Common myeloid progenitor, CD34-positive (primary cell): ENCODE measurements at regions not wholly inside any gene's neighbourhood (a gene's known extent, or its start where the extent isn't known, plus 50 kb on each side); places are given as distances from the start of the nearest gene placed in this dataset.

Source experiments
- CTCF ChIA-PET: fragments of 350-600 bp; sonication (Branson Sonifier 250); formaldehyde crosslinking; loops from one replicate; lab custom pipeline; 2021; ENCODE audit warnings: antibody characterized with exemption; lab: Charles Lee
- POLR2A ChIA-PET: fragments of 350-600 bp; sonication (Branson Sonifier 250); formaldehyde crosslinking; loops from one replicate; lab custom pipeline; 2021; ENCODE audit warnings: antibody characterized with exemption; lab: Charles Lee
- DNase-seq, 3 donors: peaks; one replicate each; pipeline versions ENCODE4 v3.0.0 to v3.0.0-alpha.2; 2013
- H3K27ac ChIP-seq, 2 experiments: 1 replicate in 1 of 2; 2 replicates in 1 of 2; pipeline ENCODE4 v1.7.0; 2013; ENCODE audit warnings: inconsistent platforms in 2 of 2, low read length in 2 of 2, mild to moderate bottlenecking in 2 of 2, low read depth in 1 of 2, moderate library complexity in 1 of 2; ENCODE audit not compliant: severe bottlenecking in 2 of 2, insufficient read depth in 1 of 2, poor library complexity in 1 of 2
- H3K27me3 ChIP-seq, 5 experiments: replicated peaks in 2 of 5; 1 replicate in 3 of 5; 2 replicates in 2 of 5; pipeline versions ENCODE4 v1.6.1 to v1.7.0; 2013; ENCODE audit warnings: low read length in 4 of 5, mild to moderate bottlenecking in 2 of 5, moderate library complexity in 2 of 5, inconsistent platforms in 1 of 5; ENCODE audit not compliant: insufficient read depth in 5 of 5, control insufficient read depth in 4 of 5
- H3K36me3 ChIP-seq, 4 experiments: 1 replicate in 2 of 4; 2 replicates in 2 of 4; pipeline versions ENCODE4 v1.6.1 to v1.7.0; 2013; ENCODE audit warnings: low read length in 3 of 4, control low read depth in 1 of 4, mild to moderate bottlenecking in 1 of 4; ENCODE audit not compliant: control insufficient read depth in 4 of 4, insufficient read depth in 4 of 4
- H3K4me1 ChIP-seq, 4 experiments: 1 replicate in 3 of 4; 2 replicates in 1 of 4; pipeline versions ENCODE4 v1.6.1 to v1.7.1; 2013; ENCODE audit warnings: low read length in 3 of 4, mild to moderate bottlenecking in 3 of 4, control low read depth in 1 of 4, inconsistent platforms in 1 of 4, moderate library complexity in 1 of 4; ENCODE audit not compliant: control insufficient read depth in 4 of 4, insufficient read depth in 4 of 4; ENCODE audit errors: control extremely low read depth in 1 of 4
- H3K4me3 ChIP-seq, 7 experiments: 1 replicate in 4 of 7; 2 replicates in 3 of 7; pipeline versions ENCODE4 v1.5.1 to v1.7.0; 2013; ENCODE audit warnings: mild to moderate bottlenecking in 7 of 7, low read length in 6 of 7, moderate library complexity in 6 of 7, inconsistent platforms in 2 of 7, low read depth in 2 of 7, control low read depth in 1 of 7; ENCODE audit not compliant: insufficient read depth in 4 of 7, control insufficient read depth in 1 of 7; ENCODE audit errors: extremely low read depth in 1 of 7
- H3K9me3 ChIP-seq, 5 experiments: 1 replicate in 4 of 5; 2 replicates in 1 of 5; pipeline versions ENCODE4 v1.6.1 to v1.7.1; 2013; ENCODE audit warnings: low read length in 4 of 5, mild to moderate bottlenecking in 2 of 5, inconsistent platforms in 1 of 5, low read depth in 1 of 5, moderate library complexity in 1 of 5; ENCODE audit not compliant: control insufficient read depth in 4 of 5, insufficient read depth in 2 of 5; ENCODE audit errors: control extremely low read depth in 1 of 5
- whole genome bisulfite sequencing: methylation state at CpG from one replicate; pipeline ENCODE4 v1.1.5; 2013; ENCODE audit not compliant: insufficient coverage; 5-methylcytosine and 5-hydroxymethylcytosine counted together

DNA sequence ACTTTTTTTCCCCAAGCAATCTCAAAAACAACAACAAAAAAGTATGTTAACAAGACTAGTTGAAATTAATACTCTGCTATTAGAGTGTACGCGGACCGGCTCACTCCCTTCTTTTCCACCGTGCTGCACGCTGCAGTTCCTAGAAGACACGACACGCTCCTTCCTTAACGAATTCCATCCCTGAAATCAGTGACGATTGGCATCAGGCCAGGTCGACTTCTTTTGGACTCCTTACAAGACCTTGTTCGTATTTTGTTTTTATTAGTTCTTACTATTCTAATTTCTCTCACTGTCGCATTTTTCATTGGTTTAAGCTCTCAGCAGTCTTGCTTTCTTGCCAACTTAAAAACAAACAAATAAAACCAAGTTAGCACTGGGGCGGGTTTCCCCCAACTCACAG, 175.8 kb upstream of the PITX2 start:
- ChIA-PET POLR2A (no interaction called here), CTCF (no interaction called here)
- Histone ChIP-seq H3K27ac (no peak overlapping the region), H3K9me3 (no peaks in the 10 kb centered on the region), H3K4me1 (no peaks in the 10 kb centered on the region), H3K27me3 (peaks cover 0 to 3% (median 0%) of the 10 kb centered on the region in 5 experiments), H3K36me3 (no peaks in the 10 kb centered on the region), H3K4me3 (no peak overlapping the region)
- no peak for DNase-seq
- WGBS: 88% methylated on average over 11 of the region's 13 CpGs

DNA sequence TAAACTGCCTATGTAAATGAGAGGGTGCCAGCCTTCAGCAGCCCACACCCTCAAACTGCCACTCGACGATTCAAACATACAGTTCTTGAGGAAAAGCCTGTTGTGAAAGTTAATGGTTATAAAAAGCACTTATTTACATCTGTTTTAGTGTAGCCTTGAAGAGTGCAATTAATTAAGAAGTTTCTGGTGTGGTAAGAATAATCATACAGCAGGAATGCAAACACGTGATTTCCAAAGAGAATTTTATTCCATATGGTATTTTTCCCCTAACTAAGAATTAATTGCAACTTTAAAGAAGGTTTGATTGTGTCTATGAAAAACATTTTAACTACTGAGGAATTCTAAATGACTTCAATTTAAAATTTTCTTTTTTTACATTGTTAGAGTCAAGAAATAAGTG, 176.3 kb upstream of the PITX2 start:
- WGBS: no CpG with 5 or more reads among the region's 3 CpGs
- CTCF ChIA-PET: no interaction called here
- no peak for DNase-seq
- no peaks in the 10 kb centered on the region for H3K4me1 ChIP-seq
- POLR2A ChIA-PET: no interaction called here
- H3K9me3 ChIP-seq: no peaks in the 10 kb centered on the region
- H3K4me3 ChIP-seq: no peak overlapping the region
- no peaks in the 10 kb centered on the region for H3K36me3 ChIP-seq
- H3K27me3 ChIP-seq: peaks cover 0 to 3% (median 0%) of the 10 kb centered on the region in 5 experiments
- no peak overlapping the region for H3K27ac ChIP-seq

DNA sequence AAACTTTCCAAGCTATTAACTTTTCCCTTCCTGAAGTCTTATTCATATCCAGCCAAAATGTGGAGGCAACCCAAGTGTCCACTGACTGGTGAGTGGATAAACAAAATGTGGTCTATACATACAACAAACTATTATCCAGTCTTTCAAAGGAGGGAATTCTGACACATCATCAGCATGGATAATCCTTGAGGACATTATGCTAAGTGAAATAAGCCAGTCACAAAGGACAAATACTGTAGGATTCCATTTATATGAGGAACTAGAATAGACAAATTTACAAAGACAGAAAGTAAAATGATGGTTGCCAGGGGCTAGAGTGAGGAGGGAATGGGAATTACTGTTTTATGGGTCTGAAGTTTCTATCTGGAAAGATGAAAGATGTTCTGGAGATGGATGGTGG, 178.7 kb upstream of the PITX2 start:
- no peaks in the 10 kb centered on the region for H3K4me1 ChIP-seq
- H3K27ac ChIP-seq: no peak overlapping the region
- no peak for DNase-seq
- H3K27me3 ChIP-seq: peaks cover 0 to 3% (median 0%) of the 10 kb centered on the region in 5 experiments
- H3K4me3 ChIP-seq: no peak overlapping the region
- H3K9me3 ChIP-seq: no peaks in the 10 kb centered on the region
- CTCF ChIA-PET: no interaction called here
- POLR2A ChIA-PET: no interaction called here
- H3K36me3 ChIP-seq: no peaks in the 10 kb centered on the region

GRCh38 chr4:110808351-110808878, 185.5 kb upstream of the PITX2 start:
- H3K9me3 ChIP-seq: no peaks in the 10 kb centered on the region
- 98% methylated on average over 5 of the region's 6 CpGs for WGBS
- no peak for DNase-seq
- no peaks in the 10 kb centered on the region for H3K4me1 ChIP-seq
- no peak overlapping the region for H3K27ac ChIP-seq
- H3K27me3 ChIP-seq: no peaks in the 10 kb centered on the region
- no peak overlapping the region for H3K4me3 ChIP-seq
- H3K36me3 ChIP-seq: no peaks in the 10 kb centered on the region
- POLR2A ChIA-PET: no interaction called here
- CTCF ChIA-PET: no interaction called here

DNA sequence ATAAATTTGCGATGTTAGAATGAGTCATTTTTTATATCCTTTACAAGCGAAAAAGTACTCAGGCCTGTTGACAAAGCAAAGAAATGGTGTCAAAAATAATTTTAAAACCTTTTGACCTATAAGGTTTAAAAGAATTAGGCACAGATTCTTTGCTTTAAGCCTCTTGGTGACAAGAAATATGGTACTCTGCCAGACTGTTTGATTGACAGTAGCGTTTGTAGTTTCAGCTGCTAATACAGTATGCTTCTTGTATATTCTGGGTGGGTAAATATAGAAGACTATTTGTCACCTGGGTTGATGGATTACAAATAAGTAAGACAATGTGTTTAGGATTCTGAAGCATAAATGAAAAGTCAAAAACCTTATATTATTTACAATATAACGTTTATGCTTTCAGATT, 193.1 kb upstream of the PITX2 start:
- POLR2A ChIA-PET: no interaction called here
- Histone ChIP-seq H3K36me3 (no peaks in the 10 kb centered on the region), H3K9me3 (no peaks in the 10 kb centered on the region), H3K4me3 (no peak overlapping the region), H3K4me1 (no peaks in the 10 kb centered on the region), H3K27ac (no peak overlapping the region), H3K27me3 (no peaks in the 10 kb centered on the region)
- 100% methylated on average over 3 of the region's 4 CpGs for WGBS
- DNase-seq: no peak
- CTCF ChIA-PET: no interaction called here

- H3K36me3 ChIP-seq: no peaks in the 10 kb centered on the region
- H3K27ac ChIP-seq: no peak overlapping the region
- H3K4me1 ChIP-seq: no peaks in the 10 kb centered on the region
- no peak for DNase-seq
- no CpG with 5 or more reads among the region's 1 CpG for WGBS
- no peaks in the 10 kb centered on the region for H3K9me3 ChIP-seq
- POLR2A ChIA-PET: no interaction called here
- no peak overlapping the region for H3K4me3 ChIP-seq
- CTCF ChIA-PET: no interaction called here
- H3K27me3 ChIP-seq: no peaks in the 10 kb centered on the region
Observed at GRCh38 chr4:110816367-110816766, 193.5 kb upstream of the PITX2 start.

DNA sequence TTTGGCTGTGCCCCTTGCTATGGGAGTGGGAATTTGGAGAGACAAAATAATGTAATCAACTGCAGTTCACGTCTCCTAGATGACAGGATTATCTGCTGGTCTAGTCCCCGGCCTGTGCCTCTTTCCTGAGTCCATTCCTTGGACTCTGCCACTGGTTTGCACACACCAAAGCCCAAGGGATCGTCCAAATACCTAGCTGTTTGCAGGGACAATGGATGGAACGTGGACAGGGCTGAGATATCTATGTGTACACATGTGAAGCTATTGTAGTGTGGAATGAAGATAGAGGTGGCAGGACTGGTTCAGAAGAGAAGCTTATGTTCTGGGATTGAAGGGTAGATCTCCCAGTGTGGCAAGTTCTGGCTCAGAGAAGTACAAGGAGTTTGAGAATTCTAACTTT, 198.3 kb upstream of the PITX2 start:
- DNase-seq: no peak
- Histone ChIP-seq H3K4me1 (no peaks in the 10 kb centered on the region), H3K27me3 (no peaks in the 10 kb centered on the region), H3K9me3 (no peaks in the 10 kb centered on the region), H3K27ac (no peak overlapping the region), H3K4me3 (no peak overlapping the region), H3K36me3 (no peaks in the 10 kb centered on the region)
- 92% methylated on average over 4 of the region's 4 CpGs for WGBS
- ChIA-PET CTCF (no interaction called here), POLR2A (no interaction called here)
